AG04450 (cell line): ENCODE measurements at regions not wholly inside any gene's neighbourhood (a gene's known extent, or its start where the extent isn't known, plus 50 kb on each side); places are given as distances from the start of the nearest gene placed in this dataset.
"Not testable (repeated sequence)": the region's sequence is repeated elsewhere in the genome, so short reads cannot be mapped to it uniquely, and the experiment has no call there.

Experiments used
- CTCF ChIA-PET: fragments of 300-600, 350-600 bp; formaldehyde crosslinking; extraction: SDS; loops from one replicate; lab custom pipeline; 2022; ENCODE audit warnings: antibody characterized with exemption, inconsistent platforms; lab: Charles Lee
- POLR2A ChIA-PET: fragments of 350-600 bp; formaldehyde crosslinking; extraction: SDS; loops from one replicate; lab custom pipeline; 2021; ENCODE audit warnings: antibody characterized with exemption, inconsistent platforms; lab: Yijun Ruan, JAX
- DNase-seq: peaks from one replicate; pipeline ENCODE4 v3.0.0-alpha.2; 2011; ENCODE audit warnings: low read depth, low spot score
- H3K27ac ChIP-seq: one replicate; pipeline ENCODE4 v1.5.1; 2012; ENCODE audit warnings: low read depth, low read length, control low read depth
- H3K27me3 ChIP-seq: one replicate; pipeline ENCODE4 v1.6.0; 2012; ENCODE audit warnings: low read length; ENCODE audit not compliant: control insufficient read depth, insufficient read depth
- H3K4me3 ChIP-seq: 2 replicates; pipeline ENCODE4 v1.5.1; 2011; ENCODE audit warnings: mild to moderate bottlenecking, low read depth, low read length, control low read depth
- H3K9me3 ChIP-seq: 2 replicates; pipeline ENCODE4 v1.5.1; 2012; ENCODE audit warnings: low read length; ENCODE audit not compliant: control insufficient read depth, insufficient read depth
- CTCF ChIP-seq: IDR thresholded peaks from 2 replicates; pipeline ENCODE4 v1.5.1; 2011; ENCODE audit warnings: low read depth, low read length, control low read depth, inconsistent platforms

- ChIA-PET CTCF (no interaction called here), POLR2A (no interaction called here)
- no peak overlapping the region for H3K4me3 ChIP-seq
- peaks cover 4% of the 10 kb centered on the region for H3K9me3 ChIP-seq
- no peak overlapping the region for H3K27ac ChIP-seq
- no peak for TF ChIP-seq CTCF
- no peak for DNase-seq
- H3K27me3 ChIP-seq: no peaks in the 10 kb centered on the region
Observed at GRCh38 chr3:26931896-26932295, 309.3 kb downstream of the LRRC3B start.

DNA sequence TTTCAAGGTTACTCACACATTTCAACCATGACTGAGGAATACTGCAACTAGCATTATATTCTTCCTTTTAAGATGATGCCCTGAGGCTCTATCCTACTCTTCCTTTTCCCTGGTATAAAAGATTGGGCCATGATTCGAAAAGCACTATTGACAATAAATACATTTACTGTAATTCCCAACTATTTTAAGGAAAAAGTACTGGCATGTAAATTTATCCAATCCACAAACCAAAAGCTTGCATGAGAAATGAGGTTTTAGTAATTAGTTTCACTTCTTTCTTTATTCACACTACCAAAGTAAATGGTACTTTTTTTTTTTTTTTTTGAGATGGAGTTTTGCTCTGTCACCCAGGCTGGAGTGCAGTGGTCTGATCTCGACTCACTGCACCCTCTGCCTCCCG is 310.2 kb downstream of the LRRC3B start:
- ChIA-PET POLR2A (no interaction called here), CTCF (no interaction called here)
- no peak for TF ChIP-seq CTCF
- DNase-seq: no peak
- Histone ChIP-seq H3K4me3 (no peak overlapping the region), H3K27ac (no peak overlapping the region), H3K27me3 (no peaks in the 10 kb centered on the region), H3K9me3 (peaks cover 1% of the 10 kb centered on the region)

- H3K27me3 ChIP-seq, DNase-seq, H3K27ac ChIP-seq, H3K4me3 ChIP-seq, POLR2A ChIA-PET: not testable (repeated sequence)
- H3K9me3 ChIP-seq: peaks cover 13% of the 10 kb centered on the region; the same call in 1 of the 2 replicates
- CTCF ChIA-PET: interaction anchor here (0.6 kb wide), 1 partner anchor 20 kb away, joined by 3 read pairs; no protein-coding TSS in a partner anchor
Observed at GRCh38 chr3:26945480-26945879, 322.9 kb downstream of the LRRC3B start.

GRCh38 chr3:26960382-26960781 is 337.8 kb downstream of the LRRC3B start:
- DNase-seq: no peak
- ChIA-PET CTCF (no interaction called here), POLR2A (no interaction called here)
- H3K4me3 ChIP-seq: no peak overlapping the region
- H3K9me3 ChIP-seq: peaks cover 23% of the 10 kb centered on the region
- no peak overlapping the region for H3K27ac ChIP-seq
- H3K27me3 ChIP-seq: no peaks in the 10 kb centered on the region
- TF ChIP-seq CTCF: no peak

DNA sequence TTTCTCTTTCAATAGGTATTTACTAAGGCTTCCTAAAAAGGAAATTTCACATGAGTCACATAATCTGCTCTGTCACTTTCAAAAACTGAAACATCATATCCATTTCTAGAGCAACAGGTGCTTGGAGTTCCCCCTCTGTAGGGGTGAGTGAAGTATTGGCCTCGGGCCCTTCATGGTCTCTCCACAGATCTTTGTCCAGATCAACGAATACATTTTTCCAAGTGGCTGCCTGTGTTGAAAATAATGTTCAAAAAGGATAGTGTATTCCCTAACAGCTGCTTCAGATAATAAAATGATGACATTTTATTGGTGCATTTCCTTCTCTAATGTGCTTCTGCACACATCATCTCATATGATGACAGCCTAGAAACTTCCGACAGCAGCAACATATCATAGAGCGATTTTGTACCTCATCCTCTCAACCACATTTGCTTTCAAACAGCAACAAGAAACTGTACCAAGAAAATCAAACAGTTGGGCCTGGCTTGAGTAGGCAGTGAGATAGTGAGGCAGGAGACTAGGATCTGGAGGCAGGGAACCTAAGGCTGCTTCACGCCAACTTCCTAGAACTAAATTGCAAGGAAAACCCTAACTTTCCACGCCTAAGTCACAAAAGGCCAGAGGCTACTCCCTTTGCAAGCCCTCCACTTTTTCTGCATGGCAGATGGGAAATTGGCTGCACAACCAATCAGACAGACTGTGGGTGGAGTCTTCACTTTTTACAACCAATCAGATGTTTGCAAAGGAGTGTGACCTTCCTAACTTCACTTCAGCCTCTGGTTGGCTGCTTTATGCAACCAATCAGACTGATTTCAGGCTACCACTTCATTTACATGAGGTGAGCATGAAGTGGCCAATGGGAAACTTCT is 340.2 kb downstream of the LRRC3B start:
- ChIA-PET POLR2A (no interaction called here), CTCF (no interaction called here)
- DNase-seq: no peak
- Histone ChIP-seq H3K9me3 (peaks cover 23% of the 10 kb centered on the region), H3K27me3 (no peaks in the 10 kb centered on the region), H3K4me3 (no peak overlapping the region), H3K27ac (no peak overlapping the region)
- no peak for TF ChIP-seq CTCF
